GM12891 (cell line): ENCODE measurements at regions not wholly inside any gene's neighbourhood (a gene's known extent, or its start where the extent isn't known, plus 50 kb on each side); places are given as distances from the start of the nearest gene placed in this dataset.

Source experiments
- PAX5 ChIP-seq: IDR thresholded peaks from 2 replicates; pipeline ENCODE4 v1.6.1; 2011; ENCODE audit warnings: low read length, moderate library complexity, mild to moderate bottlenecking; ENCODE audit not compliant: insufficient read depth, severe bottlenecking
- POLR2A ChIP-seq: IDR thresholded peaks from 2 replicates; pipeline ENCODE4 v1.6.1; 2011; ENCODE audit warnings: low read depth, low read length, control low read depth
- POLR2AphosphoS5 ChIP-seq: IDR thresholded peaks from 2 replicates; pipeline ENCODE4 v1.6.1; 2011; ENCODE audit warnings: low read depth, low read length, control low read depth
- POU2F2 ChIP-seq: IDR thresholded peaks from 2 replicates; pipeline ENCODE4 v1.6.1; 2011; ENCODE audit warnings: low read depth, mild to moderate bottlenecking, control low read depth, low read length, moderate library complexity
- SPI1 ChIP-seq: IDR thresholded peaks from 2 replicates; pipeline ENCODE4 v1.6.1; 2011; ENCODE audit warnings: low read depth, low read length, control low read depth
- TAF1 ChIP-seq: IDR thresholded peaks from 2 replicates; pipeline ENCODE4 v1.6.1; 2011; ENCODE audit warnings: low read depth, low read length, control low read depth

DNA sequence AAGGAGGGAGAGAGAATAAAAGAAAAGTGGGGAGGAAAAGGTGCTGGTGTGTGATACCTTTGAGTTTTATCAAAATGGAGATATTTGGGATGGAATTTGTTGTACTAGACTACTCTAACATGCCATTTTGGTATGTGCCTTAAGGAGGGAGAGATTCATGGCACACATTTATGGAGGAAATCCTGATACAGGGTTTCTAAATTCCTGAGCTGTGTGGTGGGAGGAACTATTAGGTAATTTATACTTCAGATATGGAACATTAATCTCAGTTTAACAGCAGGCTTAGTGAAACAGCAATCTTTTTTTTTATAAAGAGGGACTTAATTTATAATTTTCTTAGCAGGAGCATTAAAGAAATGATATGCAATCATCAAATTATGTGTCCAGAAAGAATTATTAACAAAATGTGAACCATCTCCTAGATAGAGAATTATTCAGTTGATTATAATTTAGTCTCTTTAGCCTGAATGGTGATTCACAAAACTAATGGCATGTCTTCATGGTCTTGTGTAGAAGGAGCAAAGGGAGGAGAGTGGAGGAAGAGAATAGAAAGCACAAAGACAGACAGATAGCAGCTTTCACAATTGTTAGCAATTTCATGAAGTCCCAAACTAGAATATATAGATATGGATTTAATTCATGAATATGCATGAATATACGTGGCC, 301.6 kb downstream of the HLX start:
- TF ChIP-seq POLR2AphosphoS5 (no peak), POLR2A (no peak), TAF1 (no peak), PAX5 (no peak), SPI1 (no peak), POU2F2 (no peak)
